H1 (cell line): ENCODE measurements at regions not wholly inside any gene's neighbourhood (a gene's known extent, or its start where the extent isn't known, plus 50 kb on each side); places are given as distances from the start of the nearest gene placed in this dataset.

Experiments used
- CTCF ChIA-PET: fragments of 300-600 bp; sonication (Branson Sonifier 250); formaldehyde crosslinking; loops from one replicate; lab custom pipeline; 2021; ENCODE audit not compliant: partially characterized antibody; lab: Charles Lee
- POLR2A ChIA-PET: fragments of 300-600 bp; sonication (Branson Sonifier 250); formaldehyde crosslinking; loops from one replicate; lab custom pipeline; 2021; ENCODE audit warnings: inconsistent platforms; ENCODE audit not compliant: partially characterized antibody; lab: Charles Lee
- DNase-seq, 2 experiments: peaks; one replicate each; pipeline versions ENCODE4 v3.0.0 to v3.0.0-alpha.2; 2010 to 2022; ENCODE audit warnings: low spot score in 2 of 2, low read depth in 1 of 2, mixed read lengths in 1 of 2
- FAIRE-seq: peaks from 2 replicates; lab custom pipeline; 2011; peaks lifted over from hg19 to GRCh38; lab: Jason Lieb, UNC
- H2AFZ ChIP-seq: 2 replicates; pipeline ENCODE4 v1.8.1; 2012; ENCODE audit warnings: low read length, inconsistent platforms
- H2AK5ac ChIP-seq: 2 replicates; pipeline ENCODE4 v1.6.1; 2013; ENCODE audit warnings: low read depth, low read length
- H2BK120ac ChIP-seq: replicated peaks from 2 replicates; pipeline ENCODE3; 2013; ENCODE audit warnings: low read depth, low read length, inconsistent platforms
- H2BK12ac ChIP-seq: 2 replicates; pipeline ENCODE4 v1.6.1; 2013; ENCODE audit warnings: low read depth, low read length
- H2BK15ac ChIP-seq: 2 replicates; pipeline ENCODE4 v1.6.1; 2013; ENCODE audit warnings: low read length
- H2BK20ac ChIP-seq: 2 replicates; pipeline ENCODE4 v1.6.1; 2013; ENCODE audit warnings: low read length
- H2BK5ac ChIP-seq: 2 replicates; pipeline ENCODE4 v1.6.1; 2013; ENCODE audit warnings: low read depth, low read length
- H3K14ac ChIP-seq: 2 replicates; pipeline ENCODE4 v1.6.1; 2013; ENCODE audit warnings: inconsistent platforms; ENCODE audit not compliant: insufficient read length
- H3K18ac ChIP-seq: 2 replicates; pipeline ENCODE4 v1.6.1; 2013; ENCODE audit warnings: low read length; ENCODE audit errors: extremely low read depth
- H3K23ac ChIP-seq: 2 replicates; pipeline ENCODE4 v1.6.1; 2013; ENCODE audit warnings: inconsistent platforms; ENCODE audit not compliant: insufficient read length
- H3K23me2 ChIP-seq: 2 replicates; pipeline ENCODE4 v1.6.1; 2013; ENCODE audit warnings: low read depth, low read length
- H3K27ac ChIP-seq: 2 replicates; pipeline ENCODE4 v1.6.1; 2011; ENCODE audit warnings: low read depth, low read length, inconsistent platforms
- H3K27me3 ChIP-seq, 4 experiments: replicated peaks in 1 of 4; 1 replicate in 1 of 4; 2 replicates in 3 of 4; pipeline versions ENCODE4 v1.6.1 to v1.8.1; 2011 to 2013; ENCODE audit warnings: low read length in 3 of 4, mild to moderate bottlenecking in 3 of 4, inconsistent platforms in 2 of 4, mixed read lengths in 2 of 4, moderate library complexity in 1 of 4; ENCODE audit not compliant: control insufficient read depth in 3 of 4, insufficient read depth in 3 of 4; ENCODE audit errors: extremely low read depth in 1 of 4
- H3K36me3 ChIP-seq, 4 experiments: 2 replicates each; pipeline versions ENCODE4 v1.6.1 to v1.8.1; 2011 to 2013; ENCODE audit warnings: mild to moderate bottlenecking in 4 of 4, low read length in 3 of 4, moderate library complexity in 2 of 4, control low read depth in 1 of 4, inconsistent platforms in 1 of 4; ENCODE audit not compliant: insufficient read depth in 4 of 4, control insufficient read depth in 2 of 4
- H3K4ac ChIP-seq: replicated peaks from 2 replicates; pipeline ENCODE3; 2013; ENCODE audit warnings: low read length, low read depth, mixed read lengths, inconsistent platforms; ENCODE audit not compliant: insufficient read length
- H3K4me1 ChIP-seq, 4 experiments: replicated peaks in 1 of 4; 1 replicate in 1 of 4; 2 replicates in 3 of 4; pipeline versions ENCODE4 v1.6.1 to v1.8.1; 2011 to 2013; ENCODE audit warnings: low read length in 3 of 4, inconsistent platforms in 2 of 4, mixed read lengths in 1 of 4; ENCODE audit not compliant: insufficient read depth in 4 of 4, control insufficient read depth in 3 of 4
- H3K4me2 ChIP-seq, 2 experiments: 2 replicates each; pipeline versions ENCODE4 v1.6.1 to v1.8.1; 2011 to 2013; ENCODE audit warnings: low read depth in 2 of 2, low read length in 2 of 2, control low read depth in 1 of 2, inconsistent platforms in 1 of 2, mild to moderate bottlenecking in 1 of 2; ENCODE audit not compliant: insufficient read depth in 1 of 2
- H3K4me3 ChIP-seq, 4 experiments: fragments of 200-600, 300-600 bp in 1 of 4; sonication (generic), shearing (Covaris generic), sonication (Bioruptor Twin) in 1 of 4; 2 replicates each; pipeline versions ENCODE4 v1.5.1 to v1.8.1; 2011 to 2016; ENCODE audit warnings: low read length in 4 of 4, low read depth in 3 of 4, control low read depth in 2 of 4, inconsistent platforms in 2 of 4, mild to moderate bottlenecking in 2 of 4, mixed read lengths in 1 of 4, moderate library complexity in 1 of 4; ENCODE audit not compliant: insufficient read depth in 2 of 4; ENCODE audit errors: extremely low read depth in 1 of 4
- H3K56ac ChIP-seq: replicated peaks from 2 replicates; pipeline ENCODE3; 2013; ENCODE audit warnings: low read depth, mild to moderate bottlenecking, mixed read lengths, low read length, inconsistent platforms; ENCODE audit not compliant: insufficient read length
- H3K79me1 ChIP-seq: 2 replicates; pipeline ENCODE4 v1.6.1; 2013; ENCODE audit warnings: low read depth, low read length, control low read depth
- H3K79me2 ChIP-seq, 2 experiments: 2 replicates each; pipeline versions ENCODE4 v1.6.1 to v1.8.1; 2012 to 2013; ENCODE audit warnings: low read length in 2 of 2, mild to moderate bottlenecking in 2 of 2, inconsistent platforms in 1 of 2; ENCODE audit not compliant: insufficient read depth in 2 of 2, control insufficient read depth in 1 of 2
- H3K9ac ChIP-seq, 4 experiments: replicated peaks in 1 of 4; 1 replicate in 1 of 4; 2 replicates in 3 of 4; pipeline versions ENCODE4 v1.6.1 to v1.8.1; 2011 to 2013; ENCODE audit warnings: low read depth in 3 of 4, low read length in 3 of 4, control low read depth in 2 of 4, mild to moderate bottlenecking in 2 of 4, moderate library complexity in 2 of 4, inconsistent platforms in 1 of 4; ENCODE audit errors: extremely low read depth in 1 of 4
- H3K9me3 ChIP-seq, 2 experiments: 2 replicates each; pipeline versions ENCODE4 v1.6.1 to v1.8.1; 2012 to 2013; ENCODE audit warnings: mild to moderate bottlenecking in 2 of 2, moderate library complexity in 2 of 2, control low read depth in 1 of 2, inconsistent platforms in 1 of 2, low read depth in 1 of 2, low read length in 1 of 2, mixed read lengths in 1 of 2; ENCODE audit not compliant: insufficient read depth in 2 of 2
- H4K20me1 ChIP-seq, 2 experiments: replicated peaks in 1 of 2; 2 replicates each; pipeline versions ENCODE3 to v1.8.1; 2011 to 2013; ENCODE audit warnings: inconsistent platforms in 2 of 2, low read length in 2 of 2, mild to moderate bottlenecking in 1 of 2; ENCODE audit not compliant: insufficient read depth in 2 of 2, control insufficient read depth in 1 of 2
- H4K5ac ChIP-seq: 2 replicates; pipeline ENCODE4 v1.6.1; 2013; ENCODE audit warnings: low read length, low read depth, mixed read lengths, inconsistent platforms; ENCODE audit not compliant: insufficient read length
- H4K8ac ChIP-seq: 2 replicates; pipeline ENCODE4 v1.8.0; 2013; ENCODE audit warnings: mild to moderate bottlenecking, moderate library complexity, low read length, inconsistent platforms; ENCODE audit not compliant: insufficient read depth; ENCODE audit errors: extremely low read depth
- H4K91ac ChIP-seq: replicated peaks from 2 replicates; pipeline ENCODE3; 2013; ENCODE audit warnings: low read length, mixed read lengths, inconsistent platforms; ENCODE audit not compliant: insufficient read length
- ASH2L ChIP-seq: fragments of 200-600, 300-600 bp; sonication (generic); IDR thresholded peaks from one replicate; pipeline ENCODE4 v1.7.1; 2017; ENCODE audit warnings: low read length
- BRCA1 ChIP-seq: IDR thresholded peaks from 2 replicates; pipeline ENCODE4 v1.6.1; 2012; ENCODE audit warnings: low read depth, low read length, improper control_type of control experiment
- CREB1 ChIP-seq: IDR thresholded peaks from 2 replicates; pipeline ENCODE4 v1.6.1; 2012; ENCODE audit warnings: inconsistent platforms
- CTBP2 ChIP-seq: IDR thresholded peaks from 2 replicates; pipeline ENCODE4 v1.7.0; 2011; ENCODE audit warnings: borderline replicate concordance, mild to moderate bottlenecking, moderate library complexity, mixed read lengths, low read length; ENCODE audit not compliant: insufficient read depth, insufficient read length
- EZH2 ChIP-seq: fragments of 200-600 bp; sonication (generic); IDR thresholded peaks from 2 replicates; pipeline ENCODE4 v1.7.1; 2012; ENCODE audit warnings: low read depth, mild to moderate bottlenecking, moderate library complexity, low read length, inconsistent platforms; ENCODE audit not compliant: severe bottlenecking
- GABPA ChIP-seq: IDR thresholded peaks from 2 replicates; pipeline ENCODE4 v1.6.1; 2011; ENCODE audit warnings: mild to moderate bottlenecking, low read length, moderate library complexity, borderline replicate concordance; ENCODE audit not compliant: insufficient read depth
- MAFK ChIP-seq: IDR thresholded peaks from 2 replicates; pipeline ENCODE4 v1.6.1; 2012; ENCODE audit warnings: low read depth, mild to moderate bottlenecking, improper control_type of control experiment, low read length
- PHF8 ChIP-seq: fragments of 200-600 bp; sonication (generic); conservative IDR thresholded peaks from 2 replicates; pipeline ENCODE4 v1.7.1; 2012; ENCODE audit warnings: low read depth, mild to moderate bottlenecking, inconsistent platforms, low read length, moderate library complexity
- RFX5 ChIP-seq: IDR thresholded peaks from 2 replicates; pipeline ENCODE4 v1.6.1; 2011; ENCODE audit warnings: low read depth, low read length, improper control_type of control experiment, borderline replicate concordance
- SP4 ChIP-seq: IDR thresholded peaks from 2 replicates; pipeline ENCODE4 v1.6.1; 2012; ENCODE audit warnings: low read length, inconsistent platforms
- SUZ12 ChIP-seq: fragments of 200-600 bp; sonication (generic); IDR thresholded peaks from 2 replicates; pipeline ENCODE4 v1.6.1; 2012; ENCODE audit warnings: mild to moderate bottlenecking, inconsistent platforms, low read length, moderate library complexity, mixed read lengths
- TF ChIP-seq, protein P1 (sequence below), 3 experiments: IDR thresholded peaks; 1 replicate in 2 of 3; 2 replicates in 1 of 3; pipeline versions ENCODE4 v1.5.1 to v1.6.1; 2011; ENCODE audit warnings: low read length in 3 of 3, mild to moderate bottlenecking in 3 of 3, inconsistent platforms in 2 of 3, low read depth in 1 of 3, moderate library complexity in 1 of 3; ENCODE audit not compliant: insufficient read depth in 1 of 3; ENCODE audit errors: control extremely low read depth in 1 of 3

DNA sequence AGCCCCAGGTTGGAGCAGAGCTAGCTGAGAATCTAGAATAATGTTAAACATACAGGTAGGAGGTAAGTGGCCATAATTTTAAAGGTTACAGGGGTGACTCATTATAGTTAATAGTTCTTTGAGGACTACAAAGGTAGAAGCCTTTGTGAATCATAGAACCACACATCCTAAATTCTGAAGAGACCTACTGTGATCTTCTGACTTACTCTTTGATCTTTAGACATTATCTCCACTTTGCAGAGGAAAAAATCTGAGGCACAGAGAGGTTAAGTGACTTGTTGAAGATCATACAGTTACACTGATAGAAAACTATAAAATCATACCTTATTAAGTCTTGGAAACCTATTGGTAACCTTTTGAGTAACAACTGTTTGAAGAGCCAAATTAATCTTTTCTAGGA, 1051.3 kb upstream of the NRXN1 start (continued):
- no peak for TF ChIP-seq SP4

DNA sequence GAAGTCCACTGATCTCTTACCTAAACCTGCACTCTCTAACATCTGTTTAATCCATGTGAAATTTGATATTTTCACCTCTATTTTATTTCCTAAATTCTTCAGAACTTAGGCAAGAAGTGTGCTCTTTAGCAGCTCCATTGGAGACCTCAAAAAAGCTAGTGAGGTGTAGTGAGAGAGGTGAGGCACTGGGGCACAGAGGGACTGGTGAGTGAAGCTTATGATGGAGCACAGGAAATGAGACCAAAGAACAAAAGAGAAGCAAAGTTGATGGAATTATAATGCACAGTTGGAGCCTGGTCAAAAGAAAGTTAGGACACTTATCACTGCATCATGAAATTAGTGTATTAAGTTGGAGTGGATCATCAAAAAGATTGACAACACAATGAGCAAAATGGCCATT, 1050.7 kb upstream of the NRXN1 start:
- no peak overlapping the region for H3K4me2 ChIP-seq
- no peaks in the 10 kb centered on the region for H3K4me1 ChIP-seq
- H3K9me3 ChIP-seq = no peaks in the 10 kb centered on the region
- ChIA-PET CTCF (interaction anchor here (0.7 kb wide), 1 partner anchor 501 kb away, joined by 3 read pairs; no protein-coding TSS in a partner anchor), POLR2A (no interaction called here)
- H2BK20ac ChIP-seq = no peak overlapping the region
- H3K56ac ChIP-seq = no peak overlapping the region
- no peak overlapping the region for H2BK120ac ChIP-seq
- no peak overlapping the region for H2AFZ ChIP-seq
- no peak overlapping the region for H3K4ac ChIP-seq
- H3K27me3 ChIP-seq = no peaks in the 10 kb centered on the region
- no peaks in the 10 kb centered on the region for H3K79me2 ChIP-seq
- H3K9ac ChIP-seq = no peak overlapping the region
- no peak overlapping the region for H2BK5ac ChIP-seq
- H3K4me3 ChIP-seq = no peak overlapping the region
- no peaks in the 10 kb centered on the region for H3K23me2 ChIP-seq
- H3K79me1 ChIP-seq = no peaks in the 10 kb centered on the region
- H4K5ac ChIP-seq = no peak overlapping the region
- no peak overlapping the region for H3K18ac ChIP-seq
- no peak overlapping the region for H4K8ac ChIP-seq
- no peaks in the 10 kb centered on the region for H4K20me1 ChIP-seq
- H3K14ac ChIP-seq = no peak overlapping the region
- no peak overlapping the region for H2AK5ac ChIP-seq
- no peaks in the 10 kb centered on the region for H3K36me3 ChIP-seq
- DNase-seq = no peak
- no peak overlapping the region for H4K91ac ChIP-seq
- no peak overlapping the region for H3K27ac ChIP-seq
- no peak overlapping the region for H2BK15ac ChIP-seq
- no peak overlapping the region for H3K23ac ChIP-seq
- H2BK12ac ChIP-seq = no peak overlapping the region
- TF ChIP-seq EZH2 = no peak
- TF ChIP-seq ASH2L = no peak
- TF ChIP-seq CTBP2 = no peak
- TF ChIP-seq BRCA1 = no peak
- no peak for TF ChIP-seq PHF8
- no peak for TF ChIP-seq RFX5
- TF ChIP-seq, protein P1, sequence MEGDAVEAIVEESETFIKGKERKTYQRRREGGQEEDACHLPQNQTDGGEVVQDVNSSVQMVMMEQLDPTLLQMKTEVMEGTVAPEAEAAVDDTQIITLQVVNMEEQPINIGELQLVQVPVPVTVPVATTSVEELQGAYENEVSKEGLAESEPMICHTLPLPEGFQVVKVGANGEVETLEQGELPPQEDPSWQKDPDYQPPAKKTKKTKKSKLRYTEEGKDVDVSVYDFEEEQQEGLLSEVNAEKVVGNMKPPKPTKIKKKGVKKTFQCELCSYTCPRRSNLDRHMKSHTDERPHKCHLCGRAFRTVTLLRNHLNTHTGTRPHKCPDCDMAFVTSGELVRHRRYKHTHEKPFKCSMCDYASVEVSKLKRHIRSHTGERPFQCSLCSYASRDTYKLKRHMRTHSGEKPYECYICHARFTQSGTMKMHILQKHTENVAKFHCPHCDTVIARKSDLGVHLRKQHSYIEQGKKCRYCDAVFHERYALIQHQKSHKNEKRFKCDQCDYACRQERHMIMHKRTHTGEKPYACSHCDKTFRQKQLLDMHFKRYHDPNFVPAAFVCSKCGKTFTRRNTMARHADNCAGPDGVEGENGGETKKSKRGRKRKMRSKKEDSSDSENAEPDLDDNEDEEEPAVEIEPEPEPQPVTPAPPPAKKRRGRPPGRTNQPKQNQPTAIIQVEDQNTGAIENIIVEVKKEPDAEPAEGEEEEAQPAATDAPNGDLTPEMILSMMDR (IDR thresholded peaks at IDR 0.05; ENCODE audit: control extremely low read depth in 1 of 3, insufficient read depth in 1 of 3, low read depth in 1 of 3, low read length in 3 of 3) = no peak
- TF ChIP-seq SUZ12 = no peak
- no peak for TF ChIP-seq MAFK
- TF ChIP-seq GABPA = no peak
- no peak for TF ChIP-seq CREB1
- no peak for FAIRE-seq
